Mucosa of descending colon (tissue), 3 donors: ENCODE measurements at regions not wholly inside any gene's neighbourhood (a gene's known extent, or its start where the extent isn't known, plus 50 kb on each side); places are given as distances from the start of the nearest gene placed in this dataset.

ENCODE experiments used
- ATAC-seq: fragments of 200-7000 bp; cut with Tn5 transposase; one replicate; pipeline ENCODE4 v1.9.1; 2020; ENCODE audit warnings: mild to moderate bottlenecking, moderate library complexity
- DNase-seq, 3 donors: peaks; one replicate each; pipeline ENCODE4 v3.0.0-alpha.2; 2020
- H3K36me3 ChIP-seq: fragments of 200-600 bp; one replicate; pipeline ENCODE4 v1.8.0; 2021; ENCODE audit warnings: low read depth, mild to moderate bottlenecking
- H3K4me1 ChIP-seq: fragments of 200-600 bp; one replicate; pipeline ENCODE4 v1.8.0; 2021; ENCODE audit warnings: low read depth, mild to moderate bottlenecking
- H3K4me3 ChIP-seq: fragments of 200-600 bp; one replicate; pipeline ENCODE4 v1.8.0; 2021; ENCODE audit warnings: mild to moderate bottlenecking
- H3K9me3 ChIP-seq: fragments of 200-600 bp; one replicate; pipeline ENCODE4 v1.8.0; 2021; ENCODE audit warnings: mild to moderate bottlenecking
- intact Hi-C, 2 donors: fragments of 100-400 bp; cut with DNase I in 1 of 2; cut with micrococcal nuclease in 1 of 2; formaldehyde crosslinking; loops; one replicate each; pipeline versions ENCODE4 v1.11.0 to v1.11.1; 2022; cut with DNase I, micrococcal nuclease
- TF ChIP-seq, protein P1 (sequence below): fragments of 200-600 bp; IDR thresholded peaks from one replicate; pipeline ENCODE4 v1.8.0; 2022; ENCODE audit warnings: antibody characterized with exemption, mild to moderate bottlenecking
- donor health status: DM: no; HTN: no; CAD: no; lungs with moderate emphysema.
- donor health status: DM: no; HTN: no; CAD: no.
- donor health status: DM: no; HTN: yes; CAD: no.

DNA sequence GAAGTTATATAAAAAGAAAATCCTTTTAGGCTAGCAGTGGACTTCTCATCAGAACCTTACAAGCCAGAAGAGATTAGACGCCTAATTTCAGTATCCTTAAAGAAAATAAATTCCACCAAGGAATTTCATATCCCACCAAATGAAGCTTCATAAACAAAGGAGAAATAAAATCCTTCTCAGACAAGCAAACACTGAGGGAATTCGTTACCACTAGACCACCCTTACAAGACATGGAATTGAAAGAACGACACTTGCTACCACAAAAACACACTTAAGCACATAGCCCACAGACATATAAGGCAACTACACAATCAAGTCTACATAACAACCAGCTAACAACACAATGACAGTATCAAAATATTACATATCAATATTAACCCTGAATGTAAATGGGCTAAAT lies 299.2 kb downstream of the TOX3 start:
- ATAC-seq (no peak), DNase-seq (no peak)
- no peaks in the 10 kb centered on the region for H3K4me1 ChIP-seq
- intact Hi-C loops: no loop called here
- no peak overlapping the region for H3K4me3 ChIP-seq
- peaks cover 5% of the 10 kb centered on the region for H3K9me3 ChIP-seq
- TF ChIP-seq, protein P1, sequence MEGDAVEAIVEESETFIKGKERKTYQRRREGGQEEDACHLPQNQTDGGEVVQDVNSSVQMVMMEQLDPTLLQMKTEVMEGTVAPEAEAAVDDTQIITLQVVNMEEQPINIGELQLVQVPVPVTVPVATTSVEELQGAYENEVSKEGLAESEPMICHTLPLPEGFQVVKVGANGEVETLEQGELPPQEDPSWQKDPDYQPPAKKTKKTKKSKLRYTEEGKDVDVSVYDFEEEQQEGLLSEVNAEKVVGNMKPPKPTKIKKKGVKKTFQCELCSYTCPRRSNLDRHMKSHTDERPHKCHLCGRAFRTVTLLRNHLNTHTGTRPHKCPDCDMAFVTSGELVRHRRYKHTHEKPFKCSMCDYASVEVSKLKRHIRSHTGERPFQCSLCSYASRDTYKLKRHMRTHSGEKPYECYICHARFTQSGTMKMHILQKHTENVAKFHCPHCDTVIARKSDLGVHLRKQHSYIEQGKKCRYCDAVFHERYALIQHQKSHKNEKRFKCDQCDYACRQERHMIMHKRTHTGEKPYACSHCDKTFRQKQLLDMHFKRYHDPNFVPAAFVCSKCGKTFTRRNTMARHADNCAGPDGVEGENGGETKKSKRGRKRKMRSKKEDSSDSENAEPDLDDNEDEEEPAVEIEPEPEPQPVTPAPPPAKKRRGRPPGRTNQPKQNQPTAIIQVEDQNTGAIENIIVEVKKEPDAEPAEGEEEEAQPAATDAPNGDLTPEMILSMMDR: no peak
- no peaks in the 10 kb centered on the region for H3K36me3 ChIP-seq

DNA sequence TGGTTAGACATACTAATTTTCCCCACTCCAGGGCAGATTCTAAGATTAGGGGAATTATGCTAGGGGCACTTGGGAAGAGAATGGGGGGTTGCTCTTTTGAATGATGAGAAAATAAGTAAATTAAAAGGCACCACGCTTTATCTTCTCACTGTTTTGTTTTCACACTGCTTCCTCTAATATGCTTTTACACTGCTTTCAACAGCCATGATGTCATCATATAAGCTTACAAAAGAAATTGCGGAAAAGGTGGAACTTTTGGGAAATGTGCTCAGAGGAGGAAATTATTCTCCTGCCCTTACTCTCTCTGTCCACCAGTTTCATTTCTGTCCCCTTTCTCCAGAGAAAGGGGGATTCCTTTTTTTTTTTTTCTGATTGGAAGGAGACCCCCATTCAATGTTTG lies 308.2 kb downstream of the TOX3 start:
- Histone ChIP-seq H3K4me3 (no peak overlapping the region), H3K9me3 (no peaks in the 10 kb centered on the region), H3K4me1 (no peaks in the 10 kb centered on the region), H3K36me3 (no peaks in the 10 kb centered on the region)
- TF ChIP-seq, protein P1: no peak
- intact Hi-C loops: no loop called here
- no peak for ATAC-seq
- no peak for DNase-seq

DNA sequence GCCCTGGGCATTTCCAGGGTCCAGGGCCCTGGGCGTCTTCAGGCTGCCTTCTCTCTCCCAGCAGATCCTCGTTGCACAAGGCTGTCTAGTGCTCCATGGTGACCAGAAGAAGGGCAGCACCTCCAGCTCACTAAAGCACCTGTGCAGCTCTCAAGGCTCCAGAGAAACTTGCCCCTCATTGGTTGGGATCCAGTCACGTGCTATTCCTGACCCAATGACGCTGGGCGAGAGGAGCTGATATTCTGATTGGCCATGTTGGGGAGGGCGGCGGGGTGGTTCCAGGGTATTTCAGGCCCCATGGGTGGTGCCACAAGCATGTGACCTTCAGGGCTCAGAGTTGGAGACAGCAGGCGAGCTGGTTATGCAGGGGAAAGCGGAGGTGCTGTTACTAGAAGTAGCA lies 309.1 kb downstream of the TOX3 start:
- no peak for DNase-seq
- Histone ChIP-seq H3K4me3 (no peak overlapping the region), H3K36me3 (no peaks in the 10 kb centered on the region), H3K4me1 (no peaks in the 10 kb centered on the region), H3K9me3 (no peaks in the 10 kb centered on the region)
- no peak for ATAC-seq
- TF ChIP-seq, protein P1: no peak
- intact Hi-C loops: no loop called here

DNA sequence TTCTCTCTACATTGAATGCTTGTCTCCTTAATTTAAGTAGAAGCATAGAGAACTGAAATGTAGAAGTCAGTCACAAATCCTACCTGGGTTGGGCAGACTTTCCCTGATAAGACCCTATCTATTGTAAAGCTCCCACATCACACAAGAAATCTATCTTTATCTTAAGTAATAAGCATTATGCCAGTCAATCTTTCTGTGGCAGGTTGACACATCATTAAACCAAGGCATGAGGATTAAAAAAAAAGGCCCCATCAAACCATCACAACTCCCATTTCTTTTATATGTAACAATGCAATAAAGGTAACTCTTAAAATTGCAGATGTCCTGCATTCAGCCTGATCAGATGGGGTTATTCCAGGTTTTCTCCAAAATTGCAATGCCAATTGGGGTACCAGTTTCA lies 311.8 kb downstream of the TOX3 start:
- Histone ChIP-seq H3K4me1 (no peaks in the 10 kb centered on the region), H3K4me3 (no peak overlapping the region), H3K9me3 (no peaks in the 10 kb centered on the region), H3K36me3 (no peaks in the 10 kb centered on the region)
- intact Hi-C loops: no loop called here
- DNase-seq: no peak
- TF ChIP-seq, protein P1: no peak
- no peak for ATAC-seq

DNA sequence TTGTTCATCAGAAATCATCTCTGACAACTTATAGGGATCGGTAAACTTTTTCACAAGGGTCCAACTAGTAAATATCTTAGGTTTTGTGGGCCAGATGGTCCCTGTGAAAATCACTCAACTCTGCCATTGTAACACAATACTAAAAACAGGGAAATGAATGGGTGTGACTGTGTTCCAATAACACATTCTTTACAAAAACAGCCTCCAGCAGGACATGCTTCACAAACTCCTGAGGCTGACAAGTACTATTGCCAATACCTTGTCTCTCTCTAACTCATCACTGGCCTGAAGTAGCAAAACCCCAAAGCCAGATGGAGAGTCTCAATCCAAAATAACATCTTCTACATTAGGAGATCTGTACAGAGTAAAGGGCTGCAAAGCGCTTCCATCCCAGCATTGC lies 312.3 kb downstream of the TOX3 start:
- H3K4me1 ChIP-seq: no peaks in the 10 kb centered on the region
- DNase-seq: no peak
- no peak overlapping the region for H3K4me3 ChIP-seq
- no peak for ATAC-seq
- TF ChIP-seq, protein P1: no peak
- intact Hi-C loops: no loop called here
- no peaks in the 10 kb centered on the region for H3K36me3 ChIP-seq
- H3K9me3 ChIP-seq: no peaks in the 10 kb centered on the region

DNA sequence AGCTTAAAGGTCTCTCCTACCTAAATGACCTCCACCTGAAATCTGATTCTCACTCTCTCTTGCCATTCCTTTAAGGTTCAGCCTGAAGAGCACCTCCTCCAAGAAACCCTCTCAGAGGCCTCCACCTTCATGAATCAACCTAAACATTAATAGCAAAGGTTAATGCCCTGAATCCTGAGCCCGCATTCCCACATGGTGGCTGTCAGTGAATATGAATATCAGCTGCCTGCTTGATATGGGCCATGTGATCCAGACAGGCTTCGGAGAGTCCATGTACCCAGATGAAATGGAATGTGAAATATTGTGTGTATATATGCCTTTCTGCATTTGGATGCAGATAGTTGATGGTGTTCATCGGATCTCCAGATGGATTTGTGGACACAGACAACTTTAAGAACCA lies 317.5 kb downstream of the TOX3 start:
- DNase-seq (no peak), ATAC-seq (no peak)
- Histone ChIP-seq H3K9me3 (no peaks in the 10 kb centered on the region), H3K4me1 (no peaks in the 10 kb centered on the region), H3K4me3 (no peak overlapping the region), H3K36me3 (no peaks in the 10 kb centered on the region)
- TF ChIP-seq, protein P1: no peak
- intact Hi-C loops: no loop called here
